ENCODE measurements at regions not wholly inside any gene's neighbourhood (a gene's known extent, or its start where the extent isn't known, plus 50 kb on each side); places are given as distances from the start of the nearest gene placed in this dataset.

DNA sequence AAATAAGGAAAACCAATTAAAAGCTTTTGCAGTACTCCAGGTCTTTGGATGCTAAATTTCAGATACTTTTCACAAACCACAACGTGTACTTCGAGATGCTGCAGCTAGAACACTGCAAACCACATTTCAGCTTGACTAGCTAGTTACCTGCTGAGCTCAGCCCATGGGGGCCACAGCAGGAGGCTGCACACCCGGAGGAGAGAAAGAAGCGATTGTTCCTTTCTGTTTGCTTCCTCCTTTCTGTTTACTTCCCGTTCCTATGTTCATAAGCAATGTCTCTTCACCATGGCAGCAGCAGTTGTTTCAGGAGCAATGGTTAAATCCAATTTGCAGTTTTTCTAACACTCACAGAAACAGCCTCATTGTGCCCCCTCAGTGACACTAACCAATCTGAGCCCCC lies 225.6 kb upstream of the FGGY start:
- no peaks in the 10 kb centered on the region for H3K27me3 ChIP-seq (ENCODE audit: control insufficient read depth, insufficient read depth, low read length)
- H3K4me3 ChIP-seq (ENCODE audit: low read depth, low read length) = no peak overlapping the region
- no peaks in the 10 kb centered on the region for H3K36me3 ChIP-seq (ENCODE audit: control insufficient read depth, insufficient read depth, low read length)
- no peak for TF ChIP-seq CTCF (IDR thresholded peaks at IDR 0.05; ENCODE audit: insufficient read depth, low read length, severe bottlenecking)
- DNase-seq (ENCODE audit: low read depth) = no peak
- no peak for FAIRE-seq

GRCh38 chr1:59071876-59072582 lies 224.9 kb upstream of the FGGY start:
- no peaks in the 10 kb centered on the region for H3K27me3 ChIP-seq (ENCODE audit: control insufficient read depth, insufficient read depth, low read length)
- DNase-seq (ENCODE audit: low read depth) (peak; percentile 66), FAIRE-seq (no peak)
- H3K4me3 ChIP-seq (ENCODE audit: low read depth, low read length) = no peak overlapping the region
- TF ChIP-seq CTCF (IDR thresholded peaks at IDR 0.05; ENCODE audit: insufficient read depth, low read length, severe bottlenecking) = no peak
- no peaks in the 10 kb centered on the region for H3K36me3 ChIP-seq (ENCODE audit: control insufficient read depth, insufficient read depth, low read length)

GRCh38 chr1:59072583-59072947 lies 224.3 kb upstream of the FGGY start:
- Histone ChIP-seq H3K36me3 (ENCODE audit: control insufficient read depth, insufficient read depth, low read length) (no peaks in the 10 kb centered on the region), H3K4me3 (ENCODE audit: low read depth, low read length) (no peak overlapping the region), H3K27me3 (ENCODE audit: control insufficient read depth, insufficient read depth, low read length) (no peaks in the 10 kb centered on the region)
- no peak for TF ChIP-seq CTCF (IDR thresholded peaks at IDR 0.05; ENCODE audit: insufficient read depth, low read length, severe bottlenecking)
- no peak for FAIRE-seq
- no peak for DNase-seq (ENCODE audit: low read depth)

DNA sequence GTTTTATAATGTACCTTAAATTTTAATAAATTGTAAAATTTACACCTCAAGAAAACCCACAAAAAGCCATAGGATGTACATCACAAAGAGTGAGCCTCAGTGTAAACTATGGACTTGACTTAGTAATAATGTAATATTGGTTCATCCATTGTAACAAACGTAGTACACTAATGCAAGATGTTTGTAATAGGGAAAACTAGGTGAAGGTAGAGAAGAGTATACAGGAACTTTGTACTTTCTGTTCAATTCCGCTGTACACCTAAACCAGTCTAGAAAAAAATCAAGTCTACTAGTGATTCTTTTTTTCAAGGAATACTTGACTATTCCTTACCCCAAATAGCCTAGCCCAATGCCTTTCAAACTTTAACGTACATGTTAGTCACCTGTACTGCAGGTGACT lies 222.3 kb upstream of the FGGY start:
- no peak for TF ChIP-seq CTCF (IDR thresholded peaks at IDR 0.05; ENCODE audit: insufficient read depth, low read length, severe bottlenecking)
- Histone ChIP-seq H3K4me3 (ENCODE audit: low read depth, low read length) (no peak overlapping the region), H3K27me3 (ENCODE audit: control insufficient read depth, insufficient read depth, low read length) (no peaks in the 10 kb centered on the region), H3K36me3 (ENCODE audit: control insufficient read depth, insufficient read depth, low read length) (no peaks in the 10 kb centered on the region)
- DNase-seq (ENCODE audit: low read depth) = no peak
- FAIRE-seq = no peak

DNA sequence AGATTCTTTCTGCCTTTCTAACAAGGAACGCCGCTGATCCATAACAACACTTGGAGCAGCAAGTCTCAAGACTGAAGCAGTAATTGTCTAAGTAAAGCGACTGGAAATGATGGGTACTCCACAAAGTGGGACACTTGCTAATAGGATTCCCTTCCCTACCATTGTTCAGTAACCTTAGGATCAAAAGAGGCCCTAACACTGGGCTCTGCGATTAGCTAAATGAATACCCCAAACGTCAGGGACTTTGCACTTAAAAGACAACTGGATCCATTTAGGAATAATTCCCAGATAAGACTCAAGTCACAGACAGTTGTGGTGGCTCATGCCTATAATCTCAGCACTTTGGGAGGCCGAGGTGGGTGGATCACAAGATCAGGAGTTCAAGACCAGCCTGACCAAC lies 221.9 kb upstream of the FGGY start:
- TF ChIP-seq CTCF (IDR thresholded peaks at IDR 0.05; ENCODE audit: insufficient read depth, low read length, severe bottlenecking) = no peak
- no peaks in the 10 kb centered on the region for H3K36me3 ChIP-seq (ENCODE audit: control insufficient read depth, insufficient read depth, low read length)
- H3K4me3 ChIP-seq (ENCODE audit: low read depth, low read length) = no peak overlapping the region
- no peaks in the 10 kb centered on the region for H3K27me3 ChIP-seq (ENCODE audit: control insufficient read depth, insufficient read depth, low read length)
- DNase-seq (ENCODE audit: low read depth) (no peak), FAIRE-seq (no peak)

DNA sequence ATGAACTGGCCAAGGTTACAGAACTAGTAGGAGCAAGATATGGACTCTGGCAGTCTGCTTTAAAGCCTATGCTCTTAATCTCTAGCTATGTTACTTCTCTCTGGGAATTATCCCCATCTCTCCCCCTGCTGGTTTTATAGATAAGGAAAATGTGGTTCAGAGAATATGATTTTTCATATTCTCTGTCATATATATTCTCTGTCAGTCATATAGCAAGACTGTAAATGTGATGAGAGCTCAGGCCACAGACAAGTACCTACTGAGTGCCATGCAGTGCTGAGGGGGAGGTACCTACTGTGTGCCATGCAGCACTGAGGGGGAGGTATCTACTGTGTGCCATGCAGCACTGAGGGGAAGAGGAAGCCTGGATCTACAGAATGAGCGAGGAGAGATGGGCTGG lies 220.3 kb upstream of the FGGY start:
- H3K36me3 ChIP-seq (ENCODE audit: control insufficient read depth, insufficient read depth, low read length) = no peaks in the 10 kb centered on the region
- DNase-seq (ENCODE audit: low read depth) (peak; percentile 34), FAIRE-seq (no peak)
- H3K4me3 ChIP-seq (ENCODE audit: low read depth, low read length) = no peak overlapping the region
- peak; percentile 13 for TF ChIP-seq CTCF (IDR thresholded peaks at IDR 0.05; ENCODE audit: insufficient read depth, low read length, severe bottlenecking)
- no peaks in the 10 kb centered on the region for H3K27me3 ChIP-seq (ENCODE audit: control insufficient read depth, insufficient read depth, low read length)
